HEK293T (cell line): ENCODE measurements at regions not wholly inside any gene's neighbourhood (a gene's known extent, or its start where the extent isn't known, plus 50 kb on each side); places are given as distances from the start of the nearest gene placed in this dataset.

ENCODE experiments used
- CTCF ChIA-PET: fragments of 350-600 bp; formaldehyde crosslinking; extraction: SDS; loops from one replicate; lab custom pipeline; 2021; ENCODE audit warnings: antibody characterized with exemption, inconsistent platforms; lab: Yijun Ruan, JAX
- POLR2A ChIA-PET: fragments of 350-600 bp; formaldehyde crosslinking; extraction: SDS; loops from one replicate; lab custom pipeline; 2020; ENCODE audit warnings: antibody characterized with exemption, inconsistent platforms; lab: Yijun Ruan, JAX
- DNase-seq: peaks from one replicate; pipeline ENCODE4 v3.0.0; 2012; ENCODE audit warnings: mixed read lengths; ENCODE audit errors: extremely low spot score
- ARNT ChIP-seq: fragments of 450-650 bp; IDR thresholded peaks from 2 replicates; pipeline ENCODE4 v1.6.1; 2017; ENCODE audit warnings: mild to moderate bottlenecking
- BHLHE40 ChIP-seq: fragments of 450-650 bp; IDR thresholded peaks from 2 replicates; pipeline ENCODE4 v1.6.1; 2016; ENCODE audit warnings: mild to moderate bottlenecking, moderate library complexity, borderline replicate concordance
- CTBP1 ChIP-seq: fragments of 450-650 bp; IDR thresholded peaks from 2 replicates; pipeline ENCODE4 v1.6.1; 2016; ENCODE audit warnings: borderline replicate concordance
- ELF4 ChIP-seq: fragments of 450-650 bp; IDR thresholded peaks from 2 replicates; pipeline ENCODE4 v1.6.1; 2017; ENCODE audit warnings: antibody characterized with exemption
- FOXA1 ChIP-seq: fragments of 450-650 bp; IDR thresholded peaks from 2 replicates; pipeline ENCODE4 v1.6.1; 2016; ENCODE audit warnings: mild to moderate bottlenecking
- FOXK2 ChIP-seq: fragments of 450-650 bp; IDR thresholded peaks from 2 replicates; pipeline ENCODE4 v1.6.1; 2016; ENCODE audit warnings: mild to moderate bottlenecking
- FOXM1 ChIP-seq: fragments of 450-650 bp; IDR thresholded peaks from 2 replicates; pipeline ENCODE4 v1.6.1; 2017; ENCODE audit warnings: mild to moderate bottlenecking, borderline replicate concordance
- HDGF ChIP-seq: fragments of 450-650 bp; IDR thresholded peaks from 2 replicates; pipeline ENCODE4 v1.6.1; 2017; ENCODE audit warnings: antibody characterized with exemption, borderline replicate concordance
- L3MBTL2 ChIP-seq: fragments of 450-650 bp; conservative IDR thresholded peaks from 2 replicates; pipeline ENCODE4 v1.6.1; 2016; ENCODE audit warnings: mild to moderate bottlenecking
- LEF1 ChIP-seq: fragments of 450-650 bp; IDR thresholded peaks from 2 replicates; pipeline ENCODE4 v1.6.1; 2017; ENCODE audit warnings: mild to moderate bottlenecking, borderline replicate concordance
- NFRKB ChIP-seq: fragments of 450-650 bp; IDR thresholded peaks from 2 replicates; pipeline ENCODE4 v1.6.1; 2016; ENCODE audit warnings: mild to moderate bottlenecking, moderate library complexity
- SP1 ChIP-seq: fragments of 450-650 bp; IDR thresholded peaks from 2 replicates; pipeline ENCODE4 v1.6.1; 2017
- SUZ12 ChIP-seq: fragments of 450-650 bp; IDR thresholded peaks from 2 replicates; pipeline ENCODE4 v1.6.1; 2016; ENCODE audit warnings: mild to moderate bottlenecking
- TARDBP ChIP-seq: fragments of 450-650 bp; IDR thresholded peaks from 2 replicates; pipeline ENCODE4 v1.6.1; 2016
- ZNF384 ChIP-seq: fragments of 450-650 bp; IDR thresholded peaks from 2 replicates; pipeline ENCODE4 v1.6.1; 2016
- TF ChIP-seq, protein P1 (sequence below): fragments of 450-650 bp; IDR thresholded peaks from 2 replicates; pipeline ENCODE4 v1.6.1; 2016

DNA sequence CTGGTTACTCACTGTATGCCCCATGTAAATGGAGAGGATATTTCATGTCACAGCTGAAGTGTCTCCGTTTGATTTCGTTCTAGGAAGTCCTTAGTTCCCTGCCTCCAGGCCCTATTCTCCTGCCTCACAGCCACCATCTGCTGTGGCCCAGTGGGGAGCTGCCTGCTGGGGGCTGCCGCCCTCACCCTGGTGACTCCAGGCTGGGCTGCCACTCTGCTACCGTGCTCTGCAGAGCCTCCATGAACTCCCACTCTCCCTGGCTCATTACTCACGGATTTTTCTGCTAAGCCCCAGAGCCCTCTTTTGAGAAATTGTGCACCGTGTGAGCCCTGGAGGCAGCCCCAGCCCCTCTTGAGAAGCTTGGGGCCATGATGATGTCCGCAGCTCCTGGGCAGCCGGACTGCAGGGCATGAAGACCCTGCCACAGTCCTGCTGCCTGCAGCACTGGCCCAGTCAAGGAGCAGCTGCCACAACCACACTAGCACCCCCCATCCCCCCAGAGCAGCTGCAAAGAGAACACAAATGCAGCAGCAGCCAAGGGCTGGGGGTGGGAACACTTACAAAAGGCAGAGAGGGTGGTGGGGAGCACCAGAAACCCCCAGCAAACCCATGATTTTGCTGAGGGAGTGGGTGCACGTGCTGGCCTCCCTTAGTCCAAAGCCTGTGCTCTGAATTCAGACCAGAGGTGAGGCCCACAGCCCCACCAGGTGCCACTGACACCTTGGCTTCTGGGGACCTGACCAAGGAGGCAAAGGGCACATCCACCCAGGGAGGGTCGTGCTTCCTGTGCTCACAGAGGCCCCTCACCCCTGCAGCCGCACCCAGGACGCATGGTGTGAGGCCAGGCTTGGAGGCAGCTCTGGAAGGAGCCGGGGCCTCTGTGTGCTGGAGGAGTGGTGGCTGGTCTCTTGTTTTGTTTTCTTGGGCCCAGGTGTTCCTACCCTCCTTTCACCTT is 270.2 kb upstream of the RAB6C start:
- POLR2A ChIA-PET, result no interaction called here
- CTCF ChIA-PET, result interaction anchor here (0.6 to 1.1 kb wide), 4 partner anchors 24 to 431 kb away, joined by 3 to 4 read pairs (median 3); no protein-coding TSS in a partner anchor
- peak; percentile 1 for DNase-seq
- TF ChIP-seq HDGF (no peak), NFRKB (no peak), TARDBP (no peak), L3MBTL2 (no peak), ELF4 (no peak), FOXM1 (no peak), FOXA1 (no peak), CTBP1 (no peak), ZNF384 (no peak), SP1 (no peak), BHLHE40 (no peak), ARNT (no peak)
- TF ChIP-seq, protein P1, sequence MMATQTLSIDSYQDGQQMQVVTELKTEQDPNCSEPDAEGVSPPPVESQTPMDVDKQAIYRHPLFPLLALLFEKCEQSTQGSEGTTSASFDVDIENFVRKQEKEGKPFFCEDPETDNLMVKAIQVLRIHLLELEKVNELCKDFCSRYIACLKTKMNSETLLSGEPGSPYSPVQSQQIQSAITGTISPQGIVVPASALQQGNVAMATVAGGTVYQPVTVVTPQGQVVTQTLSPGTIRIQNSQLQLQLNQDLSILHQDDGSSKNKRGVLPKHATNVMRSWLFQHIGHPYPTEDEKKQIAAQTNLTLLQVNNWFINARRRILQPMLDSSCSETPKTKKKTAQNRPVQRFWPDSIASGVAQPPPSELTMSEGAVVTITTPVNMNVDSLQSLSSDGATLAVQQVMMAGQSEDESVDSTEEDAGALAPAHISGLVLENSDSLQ, result no peak

DNA sequence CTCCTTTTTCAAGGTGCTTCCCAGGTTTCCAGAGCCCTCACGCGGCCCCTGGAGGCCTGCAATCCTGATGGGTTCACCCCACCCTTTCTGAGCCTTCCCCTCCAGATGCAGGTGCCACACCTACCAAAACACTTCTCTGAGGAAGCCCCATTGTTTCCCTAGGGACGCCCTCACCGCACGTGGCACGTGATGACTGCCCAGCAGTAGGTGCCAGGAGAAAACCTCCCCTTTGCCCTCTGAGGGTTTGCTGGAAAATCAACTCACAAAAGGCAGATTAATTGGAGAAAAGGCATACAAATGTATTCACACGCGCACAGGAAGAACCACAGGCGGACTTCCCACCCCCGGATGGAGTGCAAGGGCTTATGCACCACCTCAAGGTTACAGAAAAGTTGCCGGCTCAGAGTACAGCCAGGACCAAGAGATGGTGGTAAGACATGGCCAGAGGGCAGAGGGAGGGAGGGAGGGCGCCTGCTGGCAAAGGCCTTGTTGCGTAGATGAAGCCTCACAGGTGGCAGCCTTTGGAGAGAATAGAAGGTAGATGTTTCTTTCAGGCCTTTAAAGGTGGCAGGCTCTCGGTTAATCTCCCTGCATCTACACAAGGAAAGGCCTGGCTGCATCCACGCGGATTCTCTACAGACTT is 269.4 kb upstream of the RAB6C start:
- POLR2A ChIA-PET, result no interaction called here

DNA sequence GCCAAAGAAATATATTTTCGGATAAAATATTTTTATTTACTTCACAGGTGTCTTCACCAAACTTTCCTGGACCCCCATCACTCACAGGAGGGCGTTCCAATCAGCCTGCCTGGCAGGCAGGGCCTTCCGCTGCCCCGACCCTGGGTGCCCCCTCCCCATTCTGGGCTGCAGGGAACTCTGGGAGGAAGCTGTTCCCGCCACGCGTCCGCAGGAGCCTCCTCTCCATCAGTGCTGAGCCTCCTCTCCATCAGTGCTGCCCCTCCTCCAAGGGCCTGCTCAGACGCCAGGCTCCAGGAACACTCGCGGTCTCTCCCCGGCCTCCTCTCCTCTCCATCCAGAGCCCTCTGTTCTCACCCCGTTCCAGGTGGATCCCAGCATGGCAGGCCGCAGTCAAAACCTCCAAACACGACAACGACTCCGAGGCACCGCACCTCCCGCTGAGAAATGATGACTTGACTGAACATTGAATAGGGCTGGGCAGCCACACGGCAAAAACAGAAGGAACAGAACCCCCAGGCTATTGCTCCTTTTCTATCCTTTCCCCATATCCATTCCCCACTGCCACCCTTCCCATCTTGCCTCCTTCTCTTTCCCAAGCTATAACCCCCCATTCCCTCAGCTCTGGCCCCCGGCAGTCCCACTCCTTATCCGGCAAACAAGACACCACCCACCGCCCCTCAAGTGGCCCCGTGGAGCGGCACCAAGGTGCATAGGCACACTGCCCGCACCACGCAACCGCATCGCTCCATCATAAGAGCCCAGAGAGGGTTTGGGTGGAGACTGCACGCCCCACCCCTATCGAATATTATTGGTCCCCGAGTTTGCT is 268.6 kb upstream of the RAB6C start:
- POLR2A ChIA-PET, result no interaction called here
- peak; percentile 2 for DNase-seq

More for the DNA sequence above, 269.4 kb upstream of the RAB6C start:
- DNase-seq, result no peak
- CTCF ChIA-PET, result no interaction called here
- TF ChIP-seq ELF4 (no peak), HDGF (no peak), L3MBTL2 (no peak), ARNT (no peak), SP1 (no peak), BHLHE40 (no peak)
- TF ChIP-seq, protein P1, result no peak

DNA sequence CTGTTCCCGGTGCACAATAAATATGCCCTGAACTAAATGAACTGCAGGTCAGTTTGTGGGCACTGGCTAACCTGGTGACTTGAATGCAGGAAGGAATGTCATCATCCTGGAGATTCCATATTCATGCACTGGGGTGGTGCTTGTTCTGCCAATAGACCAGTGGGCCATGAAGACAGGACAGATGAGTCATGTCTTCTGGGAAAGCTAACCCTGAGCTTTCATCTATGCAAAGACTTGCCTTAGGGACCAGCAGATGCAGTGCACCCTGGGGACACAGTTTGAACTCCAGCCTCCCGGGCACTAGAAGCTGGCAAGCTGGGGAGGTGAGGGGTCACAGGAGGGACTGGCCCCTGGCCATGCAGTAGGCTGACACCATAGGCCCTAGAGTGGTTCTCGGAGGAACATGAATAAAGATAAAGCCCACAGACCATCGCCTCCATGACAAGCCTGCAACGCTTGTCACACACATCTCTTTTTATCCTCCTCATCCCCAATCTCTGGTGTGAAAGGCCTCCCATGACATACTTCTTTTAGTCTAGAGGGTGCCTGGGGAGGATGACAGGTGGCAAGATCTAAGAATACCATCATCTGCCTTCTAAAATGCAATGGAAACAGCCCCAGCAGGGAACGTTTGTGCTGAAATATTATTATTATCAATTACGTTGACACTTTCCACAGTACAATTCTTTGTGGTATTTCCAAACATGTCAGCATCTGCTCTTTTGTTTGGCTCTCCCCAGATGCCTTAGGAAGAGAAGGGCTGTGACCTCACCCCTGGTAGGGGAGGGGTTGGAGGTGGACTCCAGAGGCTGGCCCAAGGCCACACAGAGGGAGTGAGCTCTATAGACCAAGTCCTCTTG is 267.4 kb upstream of the RAB6C start:
- ChIA-PET POLR2A (no interaction called here), CTCF (no interaction called here)
- TF ChIP-seq FOXA1, result no peak
- no peak for TF ChIP-seq BHLHE40
- TF ChIP-seq NFRKB, result no peak
- TF ChIP-seq LEF1, result no peak
- no peak for TF ChIP-seq L3MBTL2
- TF ChIP-seq FOXK2, result no peak
- TF ChIP-seq FOXM1, result no peak
- TF ChIP-seq HDGF, result no peak
- no peak for TF ChIP-seq TARDBP
- no peak for TF ChIP-seq ELF4
- TF ChIP-seq SUZ12, result no peak
- TF ChIP-seq SP1, result no peak
- TF ChIP-seq CTBP1, result no peak
- TF ChIP-seq, protein P1, result no peak
- peak; percentile 2 for DNase-seq

More for the DNA sequence above, 268.6 kb upstream of the RAB6C start:
- CTCF ChIA-PET, result no interaction called here
- TF ChIP-seq ELF4 (no peak), SP1 (no peak), FOXM1 (no peak), LEF1 (no peak), FOXA1 (no peak), SUZ12 (no peak), NFRKB (no peak), TARDBP (no peak), BHLHE40 (no peak), L3MBTL2 (no peak), FOXK2 (no peak), ZNF384 (no peak), ARNT (no peak), HDGF (no peak), CTBP1 (no peak)
- TF ChIP-seq, protein P1, result no peak
